PC-9 (cell line): ENCODE measurements at regions not wholly inside any gene's neighbourhood (a gene's known extent, or its start where the extent isn't known, plus 50 kb on each side); places are given as distances from the start of the nearest gene placed in this dataset.

Experiments
- BruUV-seq: library from RNA; stranded (reverse); fragments of 400-500 nt; replicated peaks from 2 replicates; lab custom pipeline; 2021; lab: Mats Ljungman, UMichigan
- CTCF ChIA-PET: fragments of 300-600 bp; sonication (Branson Sonifier 250); formaldehyde crosslinking; loops from one replicate; lab custom pipeline; 2022; ENCODE audit warnings: antibody characterized with exemption; lab: Charles Lee
- POLR2A ChIA-PET: fragments of 300-600 bp; sonication (Branson Sonifier 250); formaldehyde crosslinking; loops from one replicate; lab custom pipeline; 2022; ENCODE audit warnings: antibody characterized with exemption; ENCODE audit not compliant: unreplicated experiment; lab: Charles Lee
- DNase-seq, 2 experiments: peaks; one replicate each; pipeline versions ENCODE4 v3.0.0 to v3.0.0-alpha.2; 2015 to 2022; ENCODE audit warnings: mixed read lengths in 1 of 2
- H2AFZ ChIP-seq: fragments of 200-600 bp; sonication (generic); 2 replicates; pipeline ENCODE4 v1.8.1; 2017; ENCODE audit warnings: antibody characterized with exemption
- H3F3A ChIP-seq: fragments of 200-600 bp; sonication (generic); 2 replicates; pipeline ENCODE4 v1.8.1; 2017; ENCODE audit warnings: antibody characterized with exemption, mild to moderate bottlenecking, low read depth; ENCODE audit not compliant: insufficient read depth
- H3K27ac ChIP-seq: fragments of 200-600 bp; sonication (generic); 2 replicates; pipeline ENCODE4 v1.6.1; 2016; ENCODE audit warnings: mixed run types
- H3K27me3 ChIP-seq: fragments of 200-600 bp; sonication (generic); 2 replicates; pipeline ENCODE4 v1.6.1; 2016; ENCODE audit warnings: low read depth, mixed run types; ENCODE audit not compliant: insufficient read depth
- H3K36me3 ChIP-seq: fragments of 200-600 bp; sonication (generic); 2 replicates; pipeline ENCODE4 v1.6.1; 2016; ENCODE audit warnings: low read depth, mixed run types
- H3K4me1 ChIP-seq: fragments of 200-600 bp; sonication (generic); replicated peaks from 2 replicates; pipeline ENCODE4 v1.6.1; 2016; ENCODE audit warnings: mixed run types; ENCODE audit not compliant: insufficient read depth
- H3K4me2 ChIP-seq: fragments of 200-600 bp; sonication (generic); 2 replicates; pipeline ENCODE4 v1.6.1; 2017; ENCODE audit warnings: mixed run types
- H3K4me3 ChIP-seq: fragments of 200-600 bp; sonication (generic); 2 replicates; pipeline ENCODE4 v1.6.1; 2016; ENCODE audit warnings: mixed run types
- H3K79me2 ChIP-seq: fragments of 200-600 bp; sonication (generic); 2 replicates; pipeline ENCODE4 v1.6.1; 2017; ENCODE audit warnings: low read depth, mixed run types
- H3K9me2 ChIP-seq: fragments of 200-600 bp; sonication (generic); 2 replicates; pipeline ENCODE4 v1.8.1; 2017; ENCODE audit warnings: mild to moderate bottlenecking; ENCODE audit not compliant: insufficient read depth
- H3K9me3 ChIP-seq: fragments of 200-600 bp; sonication (generic); 2 replicates; pipeline ENCODE4 v1.8.1; 2016; ENCODE audit warnings: low read depth; ENCODE audit not compliant: insufficient read depth
- H4K20me1 ChIP-seq: fragments of 200-600 bp; sonication (generic); 2 replicates; pipeline ENCODE4 v1.8.1; 2017; ENCODE audit not compliant: insufficient read depth
- EZH2 ChIP-seq: fragments of 200-600 bp; sonication (generic); IDR thresholded peaks from 2 replicates; pipeline ENCODE4 v1.8.0; 2017; ENCODE audit warnings: antibody characterized with exemption, low read depth
- intact Hi-C: fragments of 100-400 bp; cut with micrococcal nuclease; formaldehyde crosslinking; loops from one replicate; pipeline ENCODE4 v1.10.0; 2022; ENCODE audit not compliant: unreplicated experiment
- TF ChIP-seq, protein P1 (sequence below): fragments of 200-600 bp; sonication (generic); conservative IDR thresholded peaks from 2 replicates; pipeline ENCODE4 v1.6.1; 2017; ENCODE audit warnings: mixed run types, antibody characterized with exemption, mild to moderate bottlenecking, moderate library complexity

- Histone ChIP-seq H3K36me3 (no peaks in the 10 kb centered on the region), H3K4me2 (no peak overlapping the region), H3K27ac (no peak overlapping the region), H3K9me3 (no peaks in the 10 kb centered on the region), H2AFZ (no peak overlapping the region), H3K79me2 (no peaks in the 10 kb centered on the region), H4K20me1 (no peaks in the 10 kb centered on the region), H3K4me3 (no peak overlapping the region), H3F3A (peaks cover 9% of the 10 kb centered on the region; the same call in 1 of the 2 replicates), H3K9me2 (no peaks in the 10 kb centered on the region), H3K4me1 (peaks cover 15% of the 10 kb centered on the region), H3K27me3 (no peaks in the 10 kb centered on the region)
- ChIA-PET POLR2A (interaction anchor here (0.7 kb wide), 2 partner anchors 128 to 521 kb away, joined by 3 to 4 read pairs; no protein-coding TSS in a partner anchor), CTCF (no interaction called here)
- DNase-seq, result no peak
- intact Hi-C loops, result no loop called here
- no TSS peak for BruUV-seq
- no peak for TF ChIP-seq EZH2
- TF ChIP-seq, protein P1, sequence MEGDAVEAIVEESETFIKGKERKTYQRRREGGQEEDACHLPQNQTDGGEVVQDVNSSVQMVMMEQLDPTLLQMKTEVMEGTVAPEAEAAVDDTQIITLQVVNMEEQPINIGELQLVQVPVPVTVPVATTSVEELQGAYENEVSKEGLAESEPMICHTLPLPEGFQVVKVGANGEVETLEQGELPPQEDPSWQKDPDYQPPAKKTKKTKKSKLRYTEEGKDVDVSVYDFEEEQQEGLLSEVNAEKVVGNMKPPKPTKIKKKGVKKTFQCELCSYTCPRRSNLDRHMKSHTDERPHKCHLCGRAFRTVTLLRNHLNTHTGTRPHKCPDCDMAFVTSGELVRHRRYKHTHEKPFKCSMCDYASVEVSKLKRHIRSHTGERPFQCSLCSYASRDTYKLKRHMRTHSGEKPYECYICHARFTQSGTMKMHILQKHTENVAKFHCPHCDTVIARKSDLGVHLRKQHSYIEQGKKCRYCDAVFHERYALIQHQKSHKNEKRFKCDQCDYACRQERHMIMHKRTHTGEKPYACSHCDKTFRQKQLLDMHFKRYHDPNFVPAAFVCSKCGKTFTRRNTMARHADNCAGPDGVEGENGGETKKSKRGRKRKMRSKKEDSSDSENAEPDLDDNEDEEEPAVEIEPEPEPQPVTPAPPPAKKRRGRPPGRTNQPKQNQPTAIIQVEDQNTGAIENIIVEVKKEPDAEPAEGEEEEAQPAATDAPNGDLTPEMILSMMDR, result no peak
Measured at GRCh38 chr1:221396526-221396925, 345.4 kb downstream of the DUSP10 start.

DNA sequence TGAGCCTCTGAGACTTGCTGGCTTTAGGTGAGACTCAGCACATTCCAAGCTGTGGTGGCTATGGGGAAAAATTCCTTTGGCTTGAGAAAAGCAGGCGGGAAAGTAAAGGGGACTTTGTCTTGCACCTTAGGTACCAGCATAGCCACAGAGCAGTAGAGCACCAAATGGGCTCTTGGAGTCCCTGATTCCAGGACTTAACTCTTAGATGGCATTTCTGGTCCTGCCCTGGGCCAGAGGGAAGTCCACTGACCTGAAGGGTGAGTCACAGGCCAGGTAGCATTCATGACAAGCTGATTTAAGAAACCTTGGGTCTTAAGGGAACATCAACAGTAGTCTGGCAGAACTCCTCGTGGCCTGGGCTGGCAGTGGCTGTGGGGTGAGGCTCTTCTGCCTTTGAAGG lies 344.7 kb downstream of the DUSP10 start:
- no peak overlapping the region for H3K27ac ChIP-seq
- H3K4me1 ChIP-seq, result peaks cover 13% of the 10 kb centered on the region
- no peaks in the 10 kb centered on the region for H3K79me2 ChIP-seq
- H3F3A ChIP-seq, result peaks cover 8% of the 10 kb centered on the region; the same call in 1 of the 2 replicates
- no peaks in the 10 kb centered on the region for H3K27me3 ChIP-seq
- ChIA-PET CTCF (interaction anchor here (1.1 kb wide), 1 partner anchor 133 kb away, joined by 3 read pairs; no protein-coding TSS in a partner anchor), POLR2A (interaction anchor here (0.7 kb wide), 1 partner anchor 522 kb away, joined by 4 read pairs; no protein-coding TSS in a partner anchor)
- H4K20me1 ChIP-seq, result no peaks in the 10 kb centered on the region
- intact Hi-C loops, result no loop called here
- no peaks in the 10 kb centered on the region for H3K9me3 ChIP-seq
- no peaks in the 10 kb centered on the region for H3K36me3 ChIP-seq
- no peaks in the 10 kb centered on the region for H3K9me2 ChIP-seq
- TF ChIP-seq, protein P1, result no peak
- no peak for TF ChIP-seq EZH2
- no peak overlapping the region for H2AFZ ChIP-seq
- H3K4me3 ChIP-seq, result no peak overlapping the region
- DNase-seq, result peak; percentile 21 to 46
- H3K4me2 ChIP-seq, result no peak overlapping the region
- BruUV-seq, result no TSS peak

DNA sequence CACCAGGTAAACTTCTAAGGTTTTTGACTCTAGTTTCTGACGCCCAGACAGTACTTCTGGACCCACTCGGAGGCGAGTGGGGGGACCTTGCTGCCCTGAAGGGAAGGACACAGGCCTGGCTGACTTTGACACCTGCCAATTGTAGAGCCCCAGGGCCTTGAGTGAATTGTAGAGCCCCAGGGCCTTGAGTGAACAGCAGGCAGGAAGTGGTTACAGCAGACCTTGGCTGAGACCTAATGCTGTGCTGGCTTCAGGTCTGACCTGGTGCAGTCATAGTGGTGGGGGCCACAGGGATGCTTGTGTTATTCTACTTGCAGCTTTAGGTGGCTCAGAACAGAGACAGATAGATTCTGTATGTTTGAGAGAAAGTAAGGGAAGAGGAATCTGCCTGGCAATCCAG lies 344.3 kb downstream of the DUSP10 start:
- Histone ChIP-seq H4K20me1 (no peaks in the 10 kb centered on the region), H3K79me2 (no peaks in the 10 kb centered on the region), H3K27me3 (no peaks in the 10 kb centered on the region), H3K27ac (no peak overlapping the region), H2AFZ (no peak overlapping the region), H3K4me3 (no peak overlapping the region), H3K4me1 (peaks cover 8% of the 10 kb centered on the region), H3K9me3 (no peaks in the 10 kb centered on the region; the same call in 1 of the 2 replicates), H3K4me2 (no peak overlapping the region), H3K36me3 (no peaks in the 10 kb centered on the region), H3F3A (peaks cover 3% of the 10 kb centered on the region; the same call in 1 of the 2 replicates), H3K9me2 (no peaks in the 10 kb centered on the region)
- DNase-seq, result no peak
- intact Hi-C loops, result no loop called here
- CTCF ChIA-PET, result interaction anchor here (1.1 kb wide), 1 partner anchor 134 kb away, joined by 3 read pairs; no protein-coding TSS in a partner anchor
- BruUV-seq, result no TSS peak
- POLR2A ChIA-PET, result no interaction called here
- no peak for TF ChIP-seq EZH2
- TF ChIP-seq, protein P1, result no peak
